Peyer's patch (tissue), 4 donors: ENCODE measurements at regions not wholly inside any gene's neighbourhood (a gene's known extent, or its start where the extent isn't known, plus 50 kb on each side); places are given as distances from the start of the nearest gene placed in this dataset.

Experiments used
- DNase-seq, 3 donors: peaks; one replicate each; pipeline ENCODE4 v3.0.0-alpha.2; 2017 to 2019
- H3K27ac ChIP-seq, 4 donors: fragments of 200-600 bp; sonication (generic); one replicate each; pipeline ENCODE4 v1.5.1; 2016 to 2019
- H3K27me3 ChIP-seq, 2 donors: fragments of 200-600 bp; sonication (generic); one replicate each; pipeline ENCODE4 v1.5.1; 2019
- H3K36me3 ChIP-seq, 3 donors: fragments of 200-600 bp; sonication (generic); one replicate each; pipeline ENCODE4 v1.5.1; 2016 to 2019
- H3K4me1 ChIP-seq, 4 donors: fragments of 200-600 bp; sonication (generic); one replicate each; pipeline ENCODE4 v1.5.1; 2016 to 2019
- H3K4me3 ChIP-seq, 4 donors: fragments of 200-600 bp; sonication (generic); 1 replicate in 3 of 4; 2 replicates in 1 of 4; pipeline ENCODE4 v1.5.1; 2016 to 2019; ENCODE audit warnings: mild to moderate bottlenecking in 1 of 4
- H3K9me3 ChIP-seq, 4 donors: fragments of 200-600 bp; sonication (generic); one replicate each; pipeline ENCODE4 v1.5.1; 2016 to 2019; ENCODE audit warnings: mild to moderate bottlenecking in 1 of 4
- CTCF ChIP-seq, 6 experiments: fragments of 450-650 bp in 4 of 6; fragments of 200-600 bp in 2 of 6; sonication (generic) in 1 of 6; IDR thresholded peaks; one replicate each; pipeline ENCODE4 v1.5.1; 2017 to 2019; ENCODE audit warnings: antibody characterized with exemption in 6 of 6, mild to moderate bottlenecking in 3 of 6, moderate library complexity in 1 of 6
- POLR2A ChIP-seq, 2 donors: fragments of 450-650 bp; IDR thresholded peaks; one replicate each; pipeline ENCODE4 v1.5.1; 2017; ENCODE audit warnings: antibody characterized with exemption in 2 of 2, mild to moderate bottlenecking in 2 of 2, moderate library complexity in 2 of 2

- DNase-seq, result no peak
- TF ChIP-seq POLR2A (IDR thresholded peaks at IDR 0.05) (no peak), CTCF (IDR thresholded peaks at IDR 0.05) (no peak)
- no peak overlapping the region for H3K4me3 ChIP-seq
- H3K27ac ChIP-seq, result no peak overlapping the region
- no peaks in the 10 kb centered on the region for H3K27me3 ChIP-seq
- no peaks in the 10 kb centered on the region for H3K9me3 ChIP-seq
- no peaks in the 10 kb centered on the region for H3K36me3 ChIP-seq
- no peaks in the 10 kb centered on the region for H3K4me1 ChIP-seq
These were observed 152.2 kb upstream of the NCKAP5 start for GRCh38 chr2:133720429-133720828.

- no peak for DNase-seq
- Histone ChIP-seq H3K27ac (no peak overlapping the region), H3K27me3 (no peaks in the 10 kb centered on the region), H3K36me3 (no peaks in the 10 kb centered on the region), H3K9me3 (no peaks in the 10 kb centered on the region), H3K4me3 (no peak overlapping the region), H3K4me1 (no peaks in the 10 kb centered on the region)
- TF ChIP-seq POLR2A (IDR thresholded peaks at IDR 0.05) (no peak), CTCF (IDR thresholded peaks at IDR 0.05) (no peak)
These were observed 152.9 kb upstream of the NCKAP5 start for GRCh38 chr2:133721118-133721517.

- Histone ChIP-seq H3K36me3 (no peaks in the 10 kb centered on the region), H3K27ac (no peak overlapping the region)
These were observed 154.9 kb upstream of the NCKAP5 start for GRCh38 chr2:133723133-133723532.

GRCh38 chr2:133726973-133727372 lies 158.7 kb upstream of the NCKAP5 start:
- no peak overlapping the region for H3K4me3 ChIP-seq
- no peak for DNase-seq

More at GRCh38 chr2:133723133-133723532, 154.9 kb upstream of the NCKAP5 start:
- no peak for TF ChIP-seq POLR2A (IDR thresholded peaks at IDR 0.05)
- no peak for TF ChIP-seq CTCF (IDR thresholded peaks at IDR 0.05)
- Histone ChIP-seq H3K4me3 (no peak overlapping the region), H3K27me3 (no peaks in the 10 kb centered on the region), H3K4me1 (no peaks in the 10 kb centered on the region), H3K9me3 (no peaks in the 10 kb centered on the region)
- no peak for DNase-seq

GRCh38 chr2:133732059-133732458 lies 163.8 kb upstream of the NCKAP5 start:
- no peaks in the 10 kb centered on the region for H3K27me3 ChIP-seq
- DNase-seq, result no peak
- H3K27ac ChIP-seq, result no peak overlapping the region
- H3K4me1 ChIP-seq, result no peaks in the 10 kb centered on the region
- TF ChIP-seq CTCF (IDR thresholded peaks at IDR 0.05), result no peak
- no peak for TF ChIP-seq POLR2A (IDR thresholded peaks at IDR 0.05)
- H3K4me3 ChIP-seq, result no peak overlapping the region
- no peaks in the 10 kb centered on the region for H3K36me3 ChIP-seq
- no peaks in the 10 kb centered on the region for H3K9me3 ChIP-seq

More at GRCh38 chr2:133726973-133727372, 158.7 kb upstream of the NCKAP5 start:
- Histone ChIP-seq H3K4me1 (no peaks in the 10 kb centered on the region), H3K27me3 (no peaks in the 10 kb centered on the region), H3K36me3 (no peaks in the 10 kb centered on the region), H3K9me3 (no peaks in the 10 kb centered on the region), H3K27ac (no peak overlapping the region)
- TF ChIP-seq POLR2A (IDR thresholded peaks at IDR 0.05) (no peak), CTCF (IDR thresholded peaks at IDR 0.05) (no peak)
